ENCODE measurements at regions not wholly inside any gene's neighbourhood (a gene's known extent, or its start where the extent isn't known, plus 50 kb on each side); places are given as distances from the start of the nearest gene placed in this dataset.
"Not testable (repeated sequence)": the region's sequence is repeated elsewhere in the genome, so short reads cannot be mapped to it uniquely, and the experiment has no call there.

DNA sequence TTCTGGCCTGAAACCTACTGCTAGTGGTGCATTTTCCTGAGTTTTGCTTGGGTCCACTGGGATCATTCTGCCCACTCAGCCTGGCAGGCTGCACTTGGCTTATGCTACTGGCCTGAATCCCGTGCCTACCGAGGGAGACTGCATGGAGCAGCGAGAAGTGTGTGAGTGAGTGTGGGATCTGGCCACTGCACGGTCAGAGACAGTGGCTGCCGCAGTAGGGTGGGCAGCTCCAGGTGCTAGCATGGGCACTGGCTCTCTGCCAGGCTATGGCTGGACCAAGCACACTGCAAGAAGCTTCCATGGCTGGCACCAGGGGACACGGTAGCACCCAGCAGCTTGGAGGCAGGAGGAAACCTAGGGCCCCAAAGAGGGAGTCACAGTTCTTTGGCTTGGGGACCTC lies 1058.7 kb upstream of the ACO1 start:
- no peaks in the 10 kb centered on the region for H3K27me3 ChIP-seq (ENCODE audit: insufficient read depth, low read length)
- H3K4me1 ChIP-seq (ENCODE audit: insufficient read depth, low read length), result no peaks in the 10 kb centered on the region
- H3K9me3 ChIP-seq (ENCODE audit: low read depth, low read length), result no peaks in the 10 kb centered on the region
- H3K4me3 ChIP-seq (ENCODE audit: low read length), result no peak overlapping the region

DNA sequence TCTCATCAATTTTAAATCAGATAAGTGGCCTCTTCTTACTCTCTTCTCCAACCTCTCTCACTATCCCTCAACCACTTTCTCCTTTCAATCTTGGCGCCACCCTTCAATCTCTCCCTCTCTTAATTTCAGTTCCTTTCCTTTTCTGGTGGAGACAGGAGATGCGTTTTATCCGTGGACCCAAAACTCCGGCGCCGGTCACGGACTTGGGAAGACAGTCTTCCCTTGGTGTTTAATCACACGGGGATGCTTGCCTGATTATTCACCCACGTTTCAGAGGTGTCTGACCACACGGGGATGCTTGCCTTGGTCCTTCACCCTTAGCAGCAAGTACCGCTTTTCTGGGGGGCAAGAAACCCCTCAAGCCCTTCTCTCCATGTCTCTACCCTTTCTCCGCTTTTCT lies 1057.6 kb upstream of the ACO1 start:
- not testable (repeated sequence) for H3K27me3 ChIP-seq (ENCODE audit: insufficient read depth, low read length); H3K9me3 ChIP-seq (ENCODE audit: low read depth, low read length); H3K4me1 ChIP-seq (ENCODE audit: insufficient read depth, low read length); H3K4me3 ChIP-seq (ENCODE audit: low read length)

DNA sequence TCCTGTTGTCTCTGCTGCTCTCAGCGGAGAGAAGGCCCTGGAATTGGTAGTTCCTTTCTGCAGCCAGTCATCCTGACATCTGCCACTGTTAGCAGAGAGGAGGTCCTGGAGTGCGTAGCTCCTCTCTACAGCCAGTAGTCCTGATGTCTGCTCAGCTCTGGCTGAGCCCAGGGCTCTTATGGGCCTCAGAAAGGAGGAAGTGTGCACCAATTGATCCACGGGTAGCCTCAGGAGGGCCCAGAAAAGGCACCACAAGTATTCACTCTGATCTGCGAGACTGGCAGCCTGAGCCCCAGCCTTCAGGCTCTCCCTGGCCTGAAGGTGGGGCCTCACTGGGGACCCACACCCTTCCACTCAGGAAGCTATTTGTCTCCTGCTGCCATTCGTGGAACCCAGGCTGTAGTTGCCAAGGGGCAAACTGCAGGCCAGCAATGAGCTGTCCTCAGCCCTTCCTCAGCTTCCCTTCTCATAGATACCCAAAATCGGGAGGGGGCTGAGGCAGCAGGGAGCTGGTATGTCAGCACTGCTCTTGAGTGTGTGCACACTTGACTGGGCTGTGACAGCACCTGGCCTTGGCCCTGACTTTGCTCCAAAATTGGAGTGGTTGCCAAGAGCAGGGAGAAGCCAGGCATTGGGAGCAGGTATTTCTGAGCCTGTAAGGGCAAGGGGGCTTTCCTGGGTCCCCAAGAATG lies 1049.5 kb upstream of the ACO1 start:
- H3K4me3 ChIP-seq (ENCODE audit: low read length), result no peak overlapping the region

DNA sequence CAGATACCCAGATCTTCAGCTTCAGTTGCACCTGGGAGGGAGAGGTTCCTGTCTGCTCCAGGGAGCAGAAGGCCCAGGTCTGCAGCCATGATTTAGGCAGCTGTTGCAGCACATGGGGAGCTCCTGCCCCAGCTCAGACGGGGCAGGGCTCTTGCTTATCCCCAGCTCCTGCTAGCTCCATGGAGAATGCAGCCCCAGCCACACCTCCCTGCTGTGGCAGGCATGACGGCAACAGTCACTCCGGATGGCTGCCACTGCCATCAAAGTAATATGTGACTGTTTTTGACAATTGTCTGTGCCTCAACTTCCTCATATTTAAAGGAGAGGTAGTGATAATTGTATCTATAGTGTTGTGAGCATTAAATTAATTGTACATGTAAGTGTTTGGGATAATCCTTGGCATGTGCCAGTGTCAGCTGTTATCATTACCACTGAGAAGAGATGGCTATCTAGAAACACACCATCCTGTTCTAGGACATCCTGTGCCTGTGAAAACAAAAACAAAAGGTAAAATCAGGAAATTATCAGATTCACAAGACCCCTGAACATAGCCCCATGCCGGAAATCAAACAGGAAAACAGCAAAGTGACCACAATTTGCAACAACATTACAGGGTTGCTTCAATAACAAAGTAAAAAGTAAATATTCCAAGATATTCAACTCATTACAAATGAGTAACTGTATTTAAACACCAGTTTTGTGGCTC lies 1048.8 kb upstream of the ACO1 start:
- no peaks in the 10 kb centered on the region for H3K27me3 ChIP-seq (ENCODE audit: insufficient read depth, low read length)

More for the DNA sequence above, 1049.5 kb upstream of the ACO1 start:
- no peaks in the 10 kb centered on the region for H3K9me3 ChIP-seq (ENCODE audit: low read depth, low read length)
- no peaks in the 10 kb centered on the region for H3K27me3 ChIP-seq (ENCODE audit: insufficient read depth, low read length)
- peaks cover 11% of the 10 kb centered on the region for H3K4me1 ChIP-seq (ENCODE audit: insufficient read depth, low read length)

DNA sequence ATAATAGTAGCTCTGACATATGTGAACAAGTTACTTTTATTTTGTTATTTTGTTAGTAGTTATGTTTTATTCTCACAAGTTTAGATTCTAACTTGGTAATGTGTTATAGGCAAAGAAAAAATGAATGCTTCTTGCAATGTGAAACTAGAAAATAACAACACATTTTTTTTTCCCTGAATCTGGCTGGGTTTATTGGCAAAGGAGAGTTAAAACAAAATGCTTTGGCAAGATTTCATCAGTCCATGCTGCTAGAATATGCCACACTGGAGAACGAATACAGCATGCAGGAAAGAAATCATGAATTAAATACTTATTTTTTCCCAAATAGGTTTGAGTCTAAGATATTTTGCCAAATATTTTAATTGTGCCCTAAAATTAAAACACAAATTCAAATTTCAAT lies 1048.1 kb upstream of the ACO1 start:
- Histone ChIP-seq H3K9me3 (ENCODE audit: low read depth, low read length) (no peaks in the 10 kb centered on the region), H3K27me3 (ENCODE audit: insufficient read depth, low read length) (no peaks in the 10 kb centered on the region), H3K4me3 (ENCODE audit: low read length) (no peak overlapping the region), H3K4me1 (ENCODE audit: insufficient read depth, low read length) (peaks cover 11% of the 10 kb centered on the region)

More for the DNA sequence above, 1048.8 kb upstream of the ACO1 start:
- Histone ChIP-seq H3K4me3 (ENCODE audit: low read length) (no peak overlapping the region), H3K4me1 (ENCODE audit: insufficient read depth, low read length) (peaks cover 11% of the 10 kb centered on the region), H3K9me3 (ENCODE audit: low read depth, low read length) (no peaks in the 10 kb centered on the region)

DNA sequence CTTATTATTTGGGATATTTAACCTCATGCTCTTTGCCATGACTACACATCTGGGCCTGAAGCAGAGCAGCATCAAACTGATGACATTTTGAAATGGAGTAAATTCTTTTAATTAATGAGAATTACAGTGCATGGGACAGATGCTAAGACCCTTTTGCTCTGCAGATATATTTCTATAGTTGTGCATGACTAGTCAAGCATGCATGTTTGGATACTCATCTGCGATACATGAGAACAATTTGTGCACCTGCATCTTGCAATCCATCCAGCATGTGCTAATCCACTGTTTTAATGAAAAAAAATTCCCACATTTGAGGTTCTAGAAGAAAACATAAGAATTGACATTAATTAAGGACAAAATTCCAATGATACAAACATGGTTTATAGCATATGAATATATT lies 1047.6 kb upstream of the ACO1 start:
- Histone ChIP-seq H3K4me3 (ENCODE audit: low read length) (no peak overlapping the region), H3K27me3 (ENCODE audit: insufficient read depth, low read length) (no peaks in the 10 kb centered on the region), H3K4me1 (ENCODE audit: insufficient read depth, low read length) (peaks cover 11% of the 10 kb centered on the region), H3K9me3 (ENCODE audit: low read depth, low read length) (no peaks in the 10 kb centered on the region)

DNA sequence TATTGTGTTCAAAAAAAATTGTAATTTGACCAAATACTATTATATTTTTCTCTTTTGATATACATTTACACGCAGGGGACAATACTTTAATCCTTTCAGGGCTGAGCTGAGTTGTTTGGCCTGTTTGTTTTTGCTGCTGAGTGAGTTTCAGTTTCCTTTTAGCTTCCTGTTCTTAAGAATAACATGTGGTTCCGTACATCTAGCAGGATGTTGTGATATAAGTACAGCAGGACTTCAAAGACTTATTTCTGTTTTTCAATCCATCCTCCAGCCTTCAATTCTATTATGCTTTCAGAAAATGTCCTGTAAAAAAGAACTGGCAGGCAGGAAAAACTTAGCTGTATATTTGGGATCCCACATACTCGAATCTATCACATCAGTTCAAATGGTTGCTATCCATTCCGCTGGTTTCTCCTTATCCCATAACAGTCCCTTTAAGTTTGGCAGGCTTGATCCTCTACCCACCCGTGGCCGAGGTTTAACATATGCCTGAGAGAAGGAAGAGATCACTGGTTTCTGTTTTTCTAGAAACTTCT lies 1037.3 kb upstream of the ACO1 start:
- Histone ChIP-seq H3K9me3 (ENCODE audit: low read depth, low read length) (no peaks in the 10 kb centered on the region), H3K4me1 (ENCODE audit: insufficient read depth, low read length) (peaks cover 3% of the 10 kb centered on the region), H3K27me3 (ENCODE audit: insufficient read depth, low read length) (no peaks in the 10 kb centered on the region), H3K4me3 (ENCODE audit: low read length) (no peak overlapping the region)

DNA sequence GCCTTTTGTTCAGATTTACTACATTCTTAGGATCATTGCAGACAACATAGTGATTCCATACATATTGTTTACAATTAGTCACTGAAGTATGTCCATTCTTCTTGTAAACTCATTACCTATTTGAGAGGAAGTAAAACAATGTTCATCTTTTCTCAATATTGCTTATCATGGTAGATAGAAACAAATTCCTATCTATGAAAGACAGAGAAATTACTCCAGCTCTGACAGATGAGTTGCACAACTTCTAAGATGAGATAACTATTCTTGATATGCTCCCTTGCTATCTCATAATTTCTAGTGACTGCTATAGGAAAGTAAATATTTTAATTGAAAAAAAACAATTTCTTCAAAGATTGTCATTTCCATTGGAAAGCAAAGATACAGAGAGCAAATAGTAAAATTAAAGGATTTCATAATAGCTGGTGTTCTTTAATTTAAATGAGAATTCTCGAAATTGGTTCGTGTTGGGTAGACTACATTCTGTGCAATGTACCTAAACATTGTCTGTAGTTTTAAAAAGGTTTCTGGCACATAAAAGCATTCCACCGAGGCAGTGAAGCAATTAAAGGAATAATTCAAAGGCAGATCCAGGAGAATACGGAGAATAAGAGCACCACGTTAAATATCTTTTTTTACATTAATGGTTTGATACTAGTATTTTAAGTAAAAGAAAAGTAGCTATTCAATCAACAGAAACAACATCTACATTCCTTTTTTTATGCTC lies 1029.1 kb upstream of the ACO1 start:
- Histone ChIP-seq H3K4me1 (ENCODE audit: insufficient read depth, low read length) (no peaks in the 10 kb centered on the region), H3K27me3 (ENCODE audit: insufficient read depth, low read length) (no peaks in the 10 kb centered on the region), H3K9me3 (ENCODE audit: low read depth, low read length) (no peaks in the 10 kb centered on the region), H3K4me3 (ENCODE audit: low read length) (no peak overlapping the region)

DNA sequence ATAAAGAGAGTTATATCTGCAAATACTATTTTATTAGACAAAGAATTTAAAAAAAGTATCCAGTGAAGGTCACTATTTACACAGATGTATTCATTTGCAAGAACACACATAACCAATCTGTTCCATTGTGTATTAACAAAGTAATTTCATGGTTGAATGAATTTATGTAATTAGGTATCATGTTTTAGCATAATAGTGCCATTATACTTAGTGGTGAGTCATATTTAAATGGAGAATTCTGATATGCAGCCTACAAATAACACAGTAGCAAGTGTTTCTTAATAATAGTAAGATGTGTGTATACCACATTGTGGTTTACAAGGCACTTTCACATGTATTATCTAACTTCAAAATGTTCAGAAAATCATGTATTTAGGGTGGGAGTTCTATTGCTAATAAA lies 1028.5 kb upstream of the ACO1 start:
- no peaks in the 10 kb centered on the region for H3K4me1 ChIP-seq (ENCODE audit: insufficient read depth, low read length)
- H3K27me3 ChIP-seq (ENCODE audit: insufficient read depth, low read length), result no peaks in the 10 kb centered on the region
- H3K9me3 ChIP-seq (ENCODE audit: low read depth, low read length), result no peaks in the 10 kb centered on the region
- no peak overlapping the region for H3K4me3 ChIP-seq (ENCODE audit: low read length)

DNA sequence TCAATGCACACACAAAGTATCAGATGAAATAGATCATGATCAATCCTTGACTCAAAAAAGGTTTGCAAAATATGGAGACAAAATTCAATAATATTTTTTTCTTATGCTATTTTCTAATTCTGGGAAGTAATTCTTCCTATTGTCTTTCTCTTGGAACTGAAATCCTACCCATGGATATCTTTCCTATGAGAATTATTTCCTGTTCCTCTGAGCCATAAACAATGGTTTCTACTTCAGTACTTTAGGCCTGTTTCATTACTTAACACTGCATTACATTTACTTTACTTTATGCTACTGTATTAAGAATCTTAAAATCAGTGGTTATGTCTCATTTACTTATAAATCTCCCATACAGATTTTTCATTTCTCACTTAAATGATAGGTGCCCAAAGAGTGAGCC lies 1025.4 kb upstream of the ACO1 start:
- Histone ChIP-seq H3K4me3 (ENCODE audit: low read length) (no peak overlapping the region), H3K4me1 (ENCODE audit: insufficient read depth, low read length) (no peaks in the 10 kb centered on the region), H3K27me3 (ENCODE audit: insufficient read depth, low read length) (no peaks in the 10 kb centered on the region), H3K9me3 (ENCODE audit: low read depth, low read length) (no peaks in the 10 kb centered on the region)

DNA sequence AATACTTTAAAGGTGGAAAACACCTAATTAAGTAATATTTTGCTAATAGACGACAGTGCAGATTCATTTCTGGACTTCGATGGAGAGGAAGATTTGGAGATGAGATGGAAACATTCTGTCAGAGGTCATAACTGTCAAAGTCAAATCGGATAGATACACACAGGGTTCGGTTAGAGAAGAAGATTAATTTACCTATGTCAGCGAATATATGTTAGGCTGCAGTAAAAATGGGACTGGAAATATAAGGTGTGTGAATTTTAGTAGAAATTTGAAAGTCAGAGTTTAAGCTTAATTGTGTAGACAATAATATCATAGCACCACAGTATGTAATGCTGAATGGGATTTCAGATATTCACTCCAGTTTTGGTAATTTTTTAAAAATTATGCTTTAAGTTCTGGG lies 1020.3 kb upstream of the ACO1 start:
- Histone ChIP-seq H3K4me3 (ENCODE audit: low read length) (no peak overlapping the region), H3K9me3 (ENCODE audit: low read depth, low read length) (no peaks in the 10 kb centered on the region), H3K4me1 (ENCODE audit: insufficient read depth, low read length) (no peaks in the 10 kb centered on the region), H3K27me3 (ENCODE audit: insufficient read depth, low read length) (no peaks in the 10 kb centered on the region)

DNA sequence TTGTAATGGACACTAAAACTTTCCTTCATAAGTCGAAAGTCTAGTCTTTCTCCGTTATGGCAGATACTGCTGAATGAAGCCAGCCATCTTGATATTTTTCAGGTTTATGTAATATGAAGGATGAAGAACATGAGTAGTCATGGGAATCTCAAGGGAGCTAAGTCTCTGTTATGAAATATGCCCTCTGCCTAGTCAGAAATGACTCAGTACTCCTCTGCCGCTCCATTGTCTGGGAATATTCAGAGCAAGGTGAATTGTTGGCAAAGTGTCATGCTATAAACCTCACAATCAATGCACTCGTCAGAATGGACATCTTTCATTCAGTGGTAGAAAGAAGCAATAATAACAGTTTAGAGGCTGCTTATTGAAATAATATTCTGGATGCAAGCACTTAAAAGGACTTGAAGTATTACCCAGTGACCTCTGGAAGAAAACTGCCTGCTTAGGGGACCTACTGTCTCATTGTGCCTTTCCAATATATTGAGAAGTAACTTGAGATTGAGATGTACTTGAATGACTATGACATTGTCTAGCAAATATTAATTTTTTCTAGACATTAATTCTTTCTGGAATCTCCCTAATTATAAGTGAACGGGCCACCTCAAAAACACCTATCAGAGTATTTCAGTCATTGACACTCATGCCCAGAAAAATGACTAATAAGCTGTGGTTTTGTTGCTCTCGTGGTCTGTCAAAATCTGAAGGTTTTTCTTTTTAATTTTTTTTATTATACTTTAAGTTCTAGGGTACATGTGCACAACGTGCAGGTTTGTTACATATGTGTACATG lies 1011.5 kb upstream of the ACO1 start:
- H3K4me1 ChIP-seq (ENCODE audit: insufficient read depth, low read length), result no peaks in the 10 kb centered on the region
- no peaks in the 10 kb centered on the region for H3K9me3 ChIP-seq (ENCODE audit: low read depth, low read length)
- no peak overlapping the region for H3K4me3 ChIP-seq (ENCODE audit: low read length)
- H3K27me3 ChIP-seq (ENCODE audit: insufficient read depth, low read length), result no peaks in the 10 kb centered on the region

DNA sequence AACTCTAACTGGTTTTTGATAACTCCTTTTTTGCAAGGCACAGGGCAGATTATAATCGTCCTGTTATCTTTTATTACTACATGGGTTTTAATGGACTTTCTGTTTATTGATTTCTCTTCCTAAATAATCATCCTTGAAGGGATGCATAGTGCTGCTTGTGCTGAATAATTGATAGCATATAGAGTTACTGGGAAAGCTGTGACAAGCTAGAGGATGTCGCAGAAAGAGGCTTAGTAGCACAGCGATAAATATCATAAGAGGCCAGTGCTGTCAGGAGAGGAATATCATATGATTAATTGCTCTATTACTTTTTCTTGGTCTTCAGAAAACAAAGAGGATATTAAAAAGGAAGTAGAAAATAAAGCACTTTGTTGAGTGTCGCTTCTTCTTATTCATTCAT lies 1007.1 kb upstream of the ACO1 start:
- H3K27me3 ChIP-seq (ENCODE audit: insufficient read depth, low read length), result no peaks in the 10 kb centered on the region
- no peak overlapping the region for H3K4me3 ChIP-seq (ENCODE audit: low read length)
- no peaks in the 10 kb centered on the region for H3K9me3 ChIP-seq (ENCODE audit: low read depth, low read length)
- H3K4me1 ChIP-seq (ENCODE audit: insufficient read depth, low read length), result no peaks in the 10 kb centered on the region

DNA sequence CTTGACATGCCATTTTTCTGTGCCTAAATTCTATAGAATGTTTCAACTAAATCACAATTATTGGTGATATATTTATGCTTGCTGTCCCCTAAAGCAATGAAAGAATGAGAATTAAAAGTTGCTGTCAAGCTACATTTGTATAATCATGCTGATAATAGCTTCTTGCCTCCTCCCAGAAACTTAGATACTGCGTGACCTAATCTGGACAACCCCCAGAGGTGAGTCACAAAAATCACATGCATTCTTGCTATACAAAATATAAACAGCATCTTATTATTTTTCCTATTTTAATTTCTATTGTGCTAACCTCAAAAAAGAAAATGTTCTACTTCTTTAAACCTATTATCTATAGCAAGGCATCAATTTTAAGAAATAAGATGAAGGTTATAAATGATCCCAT lies 995.8 kb upstream of the ACO1 start:
- no peak overlapping the region for H3K4me3 ChIP-seq (ENCODE audit: low read length)
- no peaks in the 10 kb centered on the region for H3K9me3 ChIP-seq (ENCODE audit: low read depth, low read length)
- no peaks in the 10 kb centered on the region for H3K27me3 ChIP-seq (ENCODE audit: insufficient read depth, low read length)
- no peaks in the 10 kb centered on the region for H3K4me1 ChIP-seq (ENCODE audit: insufficient read depth, low read length)

DNA sequence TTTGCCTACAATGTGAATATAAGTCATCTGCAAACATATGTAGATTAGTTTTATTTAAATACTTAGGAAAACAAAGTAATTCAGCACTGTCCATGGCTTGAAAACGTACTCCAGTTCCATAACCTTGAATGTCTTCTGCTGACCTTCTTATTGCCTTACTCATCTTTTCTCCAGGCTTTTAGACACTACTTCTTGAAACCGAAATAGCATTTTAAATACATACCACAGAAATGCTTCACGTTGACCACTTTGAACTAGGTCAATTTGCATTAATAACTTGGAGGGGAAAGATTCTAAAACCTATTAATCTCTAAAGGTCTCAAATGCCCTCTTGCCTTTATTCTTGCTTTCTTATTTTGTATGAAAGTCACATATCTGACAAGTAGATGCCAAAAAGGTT lies 995.4 kb upstream of the ACO1 start:
- H3K27me3 ChIP-seq (ENCODE audit: insufficient read depth, low read length), result no peaks in the 10 kb centered on the region
- H3K4me1 ChIP-seq (ENCODE audit: insufficient read depth, low read length), result no peaks in the 10 kb centered on the region
- H3K4me3 ChIP-seq (ENCODE audit: low read length), result no peak overlapping the region

More for the DNA sequence above, 995.4 kb upstream of the ACO1 start:
- H3K9me3 ChIP-seq (ENCODE audit: low read depth, low read length), result no peaks in the 10 kb centered on the region
